ENCODE measurements at regions not wholly inside any gene's neighbourhood (a gene's known extent, or its start where the extent isn't known, plus 50 kb on each side); places are given as distances from the start of the nearest gene placed in this dataset.

DNA sequence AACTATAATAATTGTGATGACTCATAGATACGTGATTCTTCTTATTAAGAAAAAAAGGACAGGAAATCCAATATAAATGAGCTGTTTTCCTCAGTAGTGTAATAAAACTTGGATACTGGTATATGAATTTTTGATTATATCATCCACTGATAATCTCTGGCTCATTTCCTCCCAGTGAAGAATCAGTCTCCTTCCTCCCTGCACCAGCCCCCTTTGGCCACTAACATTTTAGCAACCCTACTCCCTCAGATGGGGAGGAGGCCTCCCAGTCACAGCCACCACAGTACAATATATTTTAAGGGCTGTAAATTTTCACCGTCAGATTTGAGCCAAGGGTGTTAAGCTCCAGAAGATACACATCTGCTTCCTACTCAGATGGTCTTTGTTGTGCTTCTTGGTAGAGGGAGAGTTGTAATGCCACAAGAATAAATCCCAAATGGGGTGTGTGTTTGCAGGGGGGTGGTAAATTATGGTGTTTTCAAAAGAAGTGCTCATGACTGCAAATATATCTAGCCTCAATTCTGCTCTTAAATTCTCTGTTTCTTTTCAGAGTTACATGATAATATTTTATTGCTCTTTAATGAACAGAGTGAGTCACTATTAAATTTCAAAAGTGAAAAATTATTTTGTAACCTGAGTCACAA is 153.5 kb downstream of the HLX start:
- Histone ChIP-seq H3K27me3 (ENCODE audit: control insufficient read depth in 1 of 2, insufficient read depth in 2 of 2, low read length in 2 of 2) (no peaks in the 10 kb centered on the region), H3K27ac (ENCODE audit: extremely low read length, insufficient read depth, low read length) (no peak overlapping the region), H4K20me1 (ENCODE audit: insufficient read depth, low read length) (no peaks in the 10 kb centered on the region), H3K9me3 (ENCODE audit: low read length) (no peaks in the 10 kb centered on the region), H3K4me1 (ENCODE audit: insufficient read depth, low read length) (no peaks in the 10 kb centered on the region), H3K4me3 (replicated peaks in 1 of 3; ENCODE audit: insufficient read depth in 1 of 3, low read depth in 2 of 3, low read length in 3 of 3) (no peak overlapping the region), H3K36me3 (replicated peaks in 1 of 2; ENCODE audit: control insufficient read depth in 1 of 2, insufficient read depth in 2 of 2, low read length in 2 of 2) (no peaks in the 10 kb centered on the region), H3K4me2 (ENCODE audit: low read depth, low read length) (no peak overlapping the region), H2AFZ (ENCODE audit: low read length) (no peak overlapping the region), H3K79me2 (ENCODE audit: insufficient read depth, low read length) (no peaks in the 10 kb centered on the region), H3K9ac (ENCODE audit: insufficient read depth, low read depth, low read length) (no peak overlapping the region)
- TF ChIP-seq MAFK (conservative IDR thresholded peaks at IDR 0.05 in 1 of 2, IDR thresholded peaks at IDR 0.05 in 1 of 2; ENCODE audit: low read length in 2 of 2) (no peak), SP140L (CRISPR knock-in tag; IDR thresholded peaks at IDR 0.05; ENCODE audit: borderline replicate concordance) (no peak), ATF7-NPFF (CRISPR knock-in tag; IDR thresholded peaks at IDR 0.05; ENCODE audit: low read depth) (no peak), ZNF660 (CRISPR knock-in tag; IDR thresholded peaks at IDR 0.05; ENCODE audit: borderline replicate concordance, low read depth) (no peak), MXI1 (IDR thresholded peaks at IDR 0.05; ENCODE audit: borderline replicate concordance, low read depth, low read length) (no peak), ZNF530 (CRISPR knock-in tag; IDR thresholded peaks at IDR 0.05; ENCODE audit: low read depth) (no peak), FOXA1 (IDR thresholded peaks at IDR 0.05) (no peak), FOXA1 (CRISPR knock-in tag; IDR thresholded peaks at IDR 0.05) (no peak), SIN3B (IDR thresholded peaks at IDR 0.05; ENCODE audit: low read length) (no peak), ZBTB38 (CRISPR knock-in tag; IDR thresholded peaks at IDR 0.05) (no peak), SRY (CRISPR knock-in tag; IDR thresholded peaks at IDR 0.05) (no peak), ZNF570 (CRISPR knock-in tag; IDR thresholded peaks at IDR 0.05; ENCODE audit: borderline replicate concordance) (no peak), NCOA1 (CRISPR knock-in tag; IDR thresholded peaks at IDR 0.05) (no peak), ZFP41 (CRISPR knock-in tag; IDR thresholded peaks at IDR 0.05; ENCODE audit: borderline replicate concordance) (no peak), RXRB (CRISPR knock-in tag; IDR thresholded peaks at IDR 0.05; ENCODE audit: borderline replicate concordance) (no peak), ZNF24 (IDR thresholded peaks at IDR 0.05) (no peak)
- TF ChIP-seq, protein P1, sequence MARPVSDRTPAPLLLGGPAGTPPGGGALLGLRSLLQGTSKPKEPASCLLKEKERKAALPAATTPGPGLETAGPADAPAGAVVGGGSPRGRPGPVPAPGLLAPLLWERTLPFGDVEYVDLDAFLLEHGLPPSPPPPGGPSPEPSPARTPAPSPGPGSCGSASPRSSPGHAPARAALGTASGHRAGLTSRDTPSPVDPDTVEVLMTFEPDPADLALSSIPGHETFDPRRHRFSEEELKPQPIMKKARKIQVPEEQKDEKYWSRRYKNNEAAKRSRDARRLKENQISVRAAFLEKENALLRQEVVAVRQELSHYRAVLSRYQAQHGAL (CRISPR knock-in tag; IDR thresholded peaks at IDR 0.05; ENCODE audit: not compliant biosample characterization) = no peak
- TF ChIP-seq, protein P2, sequence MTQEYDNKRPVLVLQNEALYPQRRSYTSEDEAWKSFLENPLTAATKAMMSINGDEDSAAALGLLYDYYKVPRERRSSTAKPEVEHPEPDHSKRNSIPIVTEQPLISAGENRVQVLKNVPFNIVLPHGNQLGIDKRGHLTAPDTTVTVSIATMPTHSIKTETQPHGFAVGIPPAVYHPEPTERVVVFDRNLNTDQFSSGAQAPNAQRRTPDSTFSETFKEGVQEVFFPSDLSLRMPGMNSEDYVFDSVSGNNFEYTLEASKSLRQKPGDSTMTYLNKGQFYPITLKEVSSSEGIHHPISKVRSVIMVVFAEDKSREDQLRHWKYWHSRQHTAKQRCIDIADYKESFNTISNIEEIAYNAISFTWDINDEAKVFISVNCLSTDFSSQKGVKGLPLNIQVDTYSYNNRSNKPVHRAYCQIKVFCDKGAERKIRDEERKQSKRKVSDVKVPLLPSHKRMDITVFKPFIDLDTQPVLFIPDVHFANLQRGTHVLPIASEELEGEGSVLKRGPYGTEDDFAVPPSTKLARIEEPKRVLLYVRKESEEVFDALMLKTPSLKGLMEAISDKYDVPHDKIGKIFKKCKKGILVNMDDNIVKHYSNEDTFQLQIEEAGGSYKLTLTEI (CRISPR knock-in tag; conservative IDR thresholded peaks at IDR 0.05) = no peak
- BruUV-seq (replicated peaks) = no TSS peak
- no peak for DNase-seq (ENCODE audit: low spot score)
- no peak for ATAC-seq
- 1% methylated on average over 2 of the region's 2 CpGs for WGBS (ENCODE audit: low lambda C conversion rate)
- CTCF ChIA-PET (ENCODE audit: low intra/inter-chr PET ratio, low total read pairs) = no interaction called here
- no peak for FAIRE-seq
- in situ Hi-C loops (cut with HindIII; ENCODE audit: extremely low pct_ligation_motif_present, low pct_unique_long_range_greater_than_20kb) (no loop called here), intact Hi-C loops (cut with micrococcal nuclease; ENCODE audit: unreplicated experiment) (no loop called here)
- POLR2A ChIA-PET = no interaction called here

All from HepG2 (cell line).